Prostate gland (tissue), 2 donors: ENCODE measurements at regions not wholly inside any gene's neighbourhood (a gene's known extent, or its start where the extent isn't known, plus 50 kb on each side); places are given as distances from the start of the nearest gene placed in this dataset.

Experiments used
- CTCF ChIP-seq, 4 experiments: fragments of 200-600 bp in 2 of 4; fragments of 450-650 bp in 2 of 4; sonication (generic) in 2 of 4; IDR thresholded peaks; 1 replicate in 3 of 4; 2 replicates in 1 of 4; pipeline ENCODE4 v1.5.1; 2016 to 2019; ENCODE audit warnings: antibody characterized with exemption in 4 of 4, mild to moderate bottlenecking in 2 of 4, moderate library complexity in 2 of 4
- POLR2A ChIP-seq: fragments of 450-650 bp; IDR thresholded peaks from one replicate; pipeline ENCODE4 v1.6.1; 2016; ENCODE audit warnings: antibody characterized with exemption, mild to moderate bottlenecking

GRCh38 chr5:84565866-84566265 lies 181.2 kb upstream of the EDIL3 start:
- TF ChIP-seq POLR2A (no peak), CTCF (IDR thresholded peaks at IDR 0.05) (no peak)
